Right lobe of liver (tissue), 4 donors: ENCODE measurements at regions not wholly inside any gene's neighbourhood (a gene's known extent, or its start where the extent isn't known, plus 50 kb on each side); places are given as distances from the start of the nearest gene placed in this dataset.

ENCODE experiments used
- POLR2A ChIP-seq: fragments of 450-650 bp; IDR thresholded peaks from one replicate; pipeline ENCODE4 v1.6.1; 2017; ENCODE audit warnings: antibody characterized with exemption, mild to moderate bottlenecking
- TF ChIP-seq, protein P1 (sequence below), 4 donors: fragments of 200-600 bp in 3 of 4; fragments of 450-650 bp in 1 of 4; IDR thresholded peaks; one replicate each; pipeline versions ENCODE4 v1.5.1 to v1.8.0; 2016 to 2022; ENCODE audit warnings: antibody characterized with exemption in 4 of 4, mild to moderate bottlenecking in 2 of 4
- donor health status: DM: no; HTN: no; CAD: no.
- donor health status: DM: no; HTN: no; CAD: no.
- donor health status: DM: no; HTN: yes; CAD: no.

DNA sequence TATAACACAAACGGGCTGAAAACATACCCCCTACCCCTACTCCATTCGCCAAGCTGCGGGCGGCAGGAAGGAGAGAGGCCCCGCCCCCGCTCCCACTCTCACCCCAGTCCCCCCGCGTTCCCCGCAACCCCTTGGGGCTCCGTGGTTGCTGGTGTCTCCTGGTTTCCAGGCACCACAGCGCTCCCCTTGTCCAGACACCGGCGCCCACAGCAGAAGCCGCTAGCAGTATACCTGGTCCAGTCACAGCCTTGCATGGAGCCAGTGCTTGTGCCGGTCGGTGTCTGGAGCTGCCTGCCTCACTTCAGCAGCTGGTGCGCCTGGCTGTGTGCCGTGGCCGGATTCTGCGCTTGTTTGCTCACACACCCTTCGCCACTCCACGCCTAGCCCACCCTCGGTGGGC is 240.5 kb upstream of the DAB2 start:
- TF ChIP-seq, protein P1, sequence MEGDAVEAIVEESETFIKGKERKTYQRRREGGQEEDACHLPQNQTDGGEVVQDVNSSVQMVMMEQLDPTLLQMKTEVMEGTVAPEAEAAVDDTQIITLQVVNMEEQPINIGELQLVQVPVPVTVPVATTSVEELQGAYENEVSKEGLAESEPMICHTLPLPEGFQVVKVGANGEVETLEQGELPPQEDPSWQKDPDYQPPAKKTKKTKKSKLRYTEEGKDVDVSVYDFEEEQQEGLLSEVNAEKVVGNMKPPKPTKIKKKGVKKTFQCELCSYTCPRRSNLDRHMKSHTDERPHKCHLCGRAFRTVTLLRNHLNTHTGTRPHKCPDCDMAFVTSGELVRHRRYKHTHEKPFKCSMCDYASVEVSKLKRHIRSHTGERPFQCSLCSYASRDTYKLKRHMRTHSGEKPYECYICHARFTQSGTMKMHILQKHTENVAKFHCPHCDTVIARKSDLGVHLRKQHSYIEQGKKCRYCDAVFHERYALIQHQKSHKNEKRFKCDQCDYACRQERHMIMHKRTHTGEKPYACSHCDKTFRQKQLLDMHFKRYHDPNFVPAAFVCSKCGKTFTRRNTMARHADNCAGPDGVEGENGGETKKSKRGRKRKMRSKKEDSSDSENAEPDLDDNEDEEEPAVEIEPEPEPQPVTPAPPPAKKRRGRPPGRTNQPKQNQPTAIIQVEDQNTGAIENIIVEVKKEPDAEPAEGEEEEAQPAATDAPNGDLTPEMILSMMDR (IDR thresholded peaks at IDR 0.05), result no peak
- TF ChIP-seq POLR2A, result no peak
